Spinal cord (tissue), 9 donors: ENCODE measurements at regions not wholly inside any gene's neighbourhood (a gene's known extent, or its start where the extent isn't known, plus 50 kb on each side); places are given as distances from the start of the nearest gene placed in this dataset.

ENCODE experiments used
- DNase-seq, 6 donors: peaks; one replicate each; pipeline versions ENCODE4 v3.0.0 to v3.0.0-alpha.2; 2013 to 2015; ENCODE audit warnings: low spot score in 6 of 6, low read depth in 4 of 6
- H3K27ac ChIP-seq: one replicate; pipeline ENCODE4 v1.5.1; 2013; ENCODE audit warnings: low read depth, low read length, control low read depth
- H3K27me3 ChIP-seq: one replicate; pipeline ENCODE4 v1.6.1; 2013; ENCODE audit warnings: low read length; ENCODE audit not compliant: control insufficient read depth, insufficient read depth
- H3K36me3 ChIP-seq: one replicate; pipeline ENCODE4 v1.6.1; 2013; ENCODE audit warnings: low read length; ENCODE audit not compliant: control insufficient read depth, insufficient read depth
- H3K4me1 ChIP-seq: one replicate; pipeline ENCODE4 v1.6.1; 2013; ENCODE audit warnings: low read length; ENCODE audit not compliant: control insufficient read depth, insufficient read depth
- H3K4me3 ChIP-seq: one replicate; pipeline ENCODE4 v1.5.1; 2013; ENCODE audit warnings: low read depth, low read length, control low read depth
- H3K9me3 ChIP-seq: one replicate; pipeline ENCODE4 v1.6.1; 2013; ENCODE audit warnings: low read length; ENCODE audit not compliant: control insufficient read depth, insufficient read depth
- WGBS: methylation state at CpG from one replicate; pipeline ENCODE4 v1.1.5; 2013; ENCODE audit warnings: missing lambda C conversion rate; ENCODE audit not compliant: insufficient coverage; 5-methylcytosine and 5-hydroxymethylcytosine counted together
- donor health status: healthy.

GRCh38 chr7:94289071-94289470 is 105.6 kb upstream of the COL1A2 start:
- Histone ChIP-seq H3K4me1 (no peaks in the 10 kb centered on the region), H3K27me3 (no peaks in the 10 kb centered on the region), H3K36me3 (no peaks in the 10 kb centered on the region), H3K9me3 (no peaks in the 10 kb centered on the region), H3K27ac (no peak overlapping the region), H3K4me3 (no peak overlapping the region)
- peak in 4 of 6 donors; percentile 35 to 85 (median 60) for DNase-seq
- WGBS = no CpG with 5 or more reads among the region's 1 CpG

- H3K27ac ChIP-seq = no peak overlapping the region
- no peaks in the 10 kb centered on the region for H3K36me3 ChIP-seq
- H3K4me3 ChIP-seq = no peak overlapping the region
- no peaks in the 10 kb centered on the region for H3K9me3 ChIP-seq
- WGBS = 82% methylated on average over 4 of the region's 6 CpGs
- H3K4me1 ChIP-seq = no peaks in the 10 kb centered on the region
- peak in 1 of 6 donors; percentile 9 for DNase-seq
- H3K27me3 ChIP-seq = no peaks in the 10 kb centered on the region
These were observed 100.1 kb upstream of the COL1A2 start for GRCh38 chr7:94294471-94295131.

- no peaks in the 10 kb centered on the region for H3K36me3 ChIP-seq
- no CpG with 5 or more reads among the region's 4 CpGs for WGBS
- peak overlapping the region; percentile 17 for H3K4me3 ChIP-seq
- H3K4me1 ChIP-seq = no peaks in the 10 kb centered on the region
- peak in 2 of 6 donors; percentile 70 to 76 for DNase-seq
- no peaks in the 10 kb centered on the region for H3K27me3 ChIP-seq
- H3K9me3 ChIP-seq = no peaks in the 10 kb centered on the region
- H3K27ac ChIP-seq = peak overlapping the region; percentile 79
These were observed 98.8 kb upstream of the COL1A2 start for GRCh38 chr7:94295850-94296249.

GRCh38 chr7:94296881-94297280 is 97.8 kb upstream of the COL1A2 start:
- Histone ChIP-seq H3K27me3 (no peaks in the 10 kb centered on the region), H3K4me1 (no peaks in the 10 kb centered on the region), H3K36me3 (no peaks in the 10 kb centered on the region), H3K27ac (peak overlapping the region; percentile 79), H3K4me3 (peak overlapping the region; percentile 4), H3K9me3 (no peaks in the 10 kb centered on the region)
- WGBS = 69% methylated on average over 2 of the region's 2 CpGs
- no peak for DNase-seq

GRCh38 chr7:94297397-94297838 is 97.3 kb upstream of the COL1A2 start:
- no peaks in the 10 kb centered on the region for H3K27me3 ChIP-seq
- WGBS = no CpG with 5 or more reads among the region's 5 CpGs
- no peaks in the 10 kb centered on the region for H3K36me3 ChIP-seq
- peak in 1 of 6 donors; percentile 42 for DNase-seq
- H3K27ac ChIP-seq = peak overlapping the region; percentile 79
- H3K4me1 ChIP-seq = no peaks in the 10 kb centered on the region
- peak overlapping the region; percentile 4 for H3K4me3 ChIP-seq
- no peaks in the 10 kb centered on the region for H3K9me3 ChIP-seq

- no peaks in the 10 kb centered on the region for H3K9me3 ChIP-seq
- H3K27ac ChIP-seq = no peak overlapping the region
These were observed 95.8 kb upstream of the COL1A2 start for GRCh38 chr7:94298943-94299342.

GRCh38 chr7:94300176-94300835 is 94.4 kb upstream of the COL1A2 start:
- Histone ChIP-seq H3K9me3 (no peaks in the 10 kb centered on the region), H3K27me3 (no peaks in the 10 kb centered on the region), H3K4me1 (no peaks in the 10 kb centered on the region), H3K27ac (peak overlapping the region; percentile 93), H3K4me3 (no peak overlapping the region), H3K36me3 (no peaks in the 10 kb centered on the region)
- WGBS = 76% methylated on average over 5 of the region's 8 CpGs
- no peak for DNase-seq

More at GRCh38 chr7:94298943-94299342, 95.8 kb upstream of the COL1A2 start:
- Histone ChIP-seq H3K4me1 (no peaks in the 10 kb centered on the region), H3K36me3 (no peaks in the 10 kb centered on the region), H3K27me3 (no peaks in the 10 kb centered on the region), H3K4me3 (no peak overlapping the region)
- whole genome bisulfite sequencing = no CpG with 5 or more reads among the region's 3 CpGs
- no peak for DNase-seq

GRCh38 chr7:94301024-94301586 is 93.6 kb upstream of the COL1A2 start:
- Histone ChIP-seq H3K27ac (peak overlapping the region; percentile 93), H3K27me3 (no peaks in the 10 kb centered on the region), H3K4me1 (no peaks in the 10 kb centered on the region), H3K4me3 (no peak overlapping the region), H3K9me3 (no peaks in the 10 kb centered on the region), H3K36me3 (no peaks in the 10 kb centered on the region)
- peak in 1 of 6 donors; percentile 76 for DNase-seq
- 13% methylated on average over 3 of the region's 6 CpGs for WGBS

GRCh38 chr7:94303118-94303517 is 91.6 kb upstream of the COL1A2 start:
- Histone ChIP-seq H3K4me1 (no peaks in the 10 kb centered on the region), H3K27me3 (no peaks in the 10 kb centered on the region), H3K36me3 (no peaks in the 10 kb centered on the region), H3K9me3 (no peaks in the 10 kb centered on the region), H3K27ac (peak overlapping the region; percentile 93), H3K4me3 (no peak overlapping the region)
- DNase-seq = no peak
- whole genome bisulfite sequencing = 100% methylated on average over 2 of the region's 4 CpGs
